ENCODE measurements at regions not wholly inside any gene's neighbourhood (a gene's known extent, or its start where the extent isn't known, plus 50 kb on each side); places are given as distances from the start of the nearest gene placed in this dataset.

- no peak overlapping the region for H3K4me3 ChIP-seq (ENCODE audit: low read depth, low read length)
- TF ChIP-seq CTCF (IDR thresholded peaks at IDR 0.05; ENCODE audit: insufficient read depth, low read length), result no peak
- no peak for DNase-seq (ENCODE audit: low read depth)
Measured at GRCh38 chr2:49569176-49569575, 414.9 kb upstream of the FSHR start.

- no peak for DNase-seq (ENCODE audit: low read depth)
- no peak overlapping the region for H3K4me3 ChIP-seq (ENCODE audit: low read depth, low read length)
- TF ChIP-seq CTCF (IDR thresholded peaks at IDR 0.05; ENCODE audit: insufficient read depth, low read length), result no peak
Measured at GRCh38 chr2:49567811-49568600, 413.7 kb upstream of the FSHR start.

- no peak overlapping the region for H3K4me3 ChIP-seq (ENCODE audit: low read depth, low read length)
- DNase-seq (ENCODE audit: low read depth), result no peak
- no peak for TF ChIP-seq CTCF (IDR thresholded peaks at IDR 0.05; ENCODE audit: insufficient read depth, low read length)
Measured at GRCh38 chr2:49567021-49567420, 412.7 kb upstream of the FSHR start.

GRCh38 chr2:49553658-49554057, 399.3 kb upstream of the FSHR start:
- DNase-seq (ENCODE audit: low read depth), result no peak
- no peak overlapping the region for H3K4me3 ChIP-seq (ENCODE audit: low read depth, low read length)
- TF ChIP-seq CTCF (IDR thresholded peaks at IDR 0.05; ENCODE audit: insufficient read depth, low read length), result no peak

GRCh38 chr2:49532702-49533101, 378.4 kb upstream of the FSHR start:
- H3K4me3 ChIP-seq (ENCODE audit: low read depth, low read length), result no peak overlapping the region
- no peak for TF ChIP-seq CTCF (IDR thresholded peaks at IDR 0.05; ENCODE audit: insufficient read depth, low read length)
- no peak for DNase-seq (ENCODE audit: low read depth)

- no peak for TF ChIP-seq CTCF (IDR thresholded peaks at IDR 0.05; ENCODE audit: insufficient read depth, low read length)
- no peak for DNase-seq (ENCODE audit: low read depth)
- no peak overlapping the region for H3K4me3 ChIP-seq (ENCODE audit: low read depth, low read length)
Measured at GRCh38 chr2:49515996-49516782, 361.9 kb upstream of the FSHR start.

All from fibroblast of the aortic adventitia (primary cell).